ENCODE measurements at regions not wholly inside any gene's neighbourhood (a gene's known extent, or its start where the extent isn't known, plus 50 kb on each side); places are given as distances from the start of the nearest gene placed in this dataset.

- Mint-ChIP-seq H3K4me1 (ENCODE audit: unreplicated experiment) (no peaks in the 10 kb centered on the region), H3K27me3 (ENCODE audit: unreplicated experiment) (no peaks in the 10 kb centered on the region), H3K27ac (ENCODE audit: unreplicated experiment) (no peak overlapping the region), H3K4me3 (ENCODE audit: unreplicated experiment) (no peak overlapping the region), H3K9me3 (ENCODE audit: unreplicated experiment) (no peaks in the 10 kb centered on the region), H3K36me3 (ENCODE audit: low read depth, unreplicated experiment) (no peaks in the 10 kb centered on the region)
- TF ChIP-seq CTCF (IDR thresholded peaks at IDR 0.05; ENCODE audit: unreplicated experiment), result no peak
- no peak for DNase-seq (ENCODE audit: low spot score)
Observed at GRCh38 chr9:75653750-75654149, 236.7 kb upstream of the PCSK5 start.

- Mint-ChIP-seq H3K27me3 (ENCODE audit: unreplicated experiment) (no peaks in the 10 kb centered on the region), H3K4me1 (ENCODE audit: unreplicated experiment) (no peaks in the 10 kb centered on the region), H3K4me3 (ENCODE audit: unreplicated experiment) (no peak overlapping the region), H3K36me3 (ENCODE audit: low read depth, unreplicated experiment) (no peaks in the 10 kb centered on the region), H3K9me3 (ENCODE audit: unreplicated experiment) (no peaks in the 10 kb centered on the region), H3K27ac (ENCODE audit: unreplicated experiment) (no peak overlapping the region)
- no peak for TF ChIP-seq CTCF (IDR thresholded peaks at IDR 0.05; ENCODE audit: unreplicated experiment)
- DNase-seq (ENCODE audit: low spot score), result no peak
Observed at GRCh38 chr9:75657015-75657414, 233.5 kb upstream of the PCSK5 start.

GRCh38 chr9:75658301-75658905 lies 232.1 kb upstream of the PCSK5 start:
- DNase-seq (ENCODE audit: low spot score), result no peak
- H3K4me3 Mint-ChIP-seq (ENCODE audit: unreplicated experiment), result no peak overlapping the region
- no peaks in the 10 kb centered on the region for H3K27me3 Mint-ChIP-seq (ENCODE audit: unreplicated experiment)
- no peaks in the 10 kb centered on the region for H3K36me3 Mint-ChIP-seq (ENCODE audit: low read depth, unreplicated experiment)
- H3K27ac Mint-ChIP-seq (ENCODE audit: unreplicated experiment), result no peak overlapping the region
- H3K4me1 Mint-ChIP-seq (ENCODE audit: unreplicated experiment), result no peaks in the 10 kb centered on the region
- no peak for TF ChIP-seq CTCF (IDR thresholded peaks at IDR 0.05; ENCODE audit: unreplicated experiment)
- no peaks in the 10 kb centered on the region for H3K9me3 Mint-ChIP-seq (ENCODE audit: unreplicated experiment)

- no peak for DNase-seq (ENCODE audit: low spot score)
- no peaks in the 10 kb centered on the region for H3K9me3 Mint-ChIP-seq (ENCODE audit: unreplicated experiment)
- no peak overlapping the region for H3K27ac Mint-ChIP-seq (ENCODE audit: unreplicated experiment)
Observed at GRCh38 chr9:75664597-75664996, 225.9 kb upstream of the PCSK5 start.

More at GRCh38 chr9:75664597-75664996, 225.9 kb upstream of the PCSK5 start:
- Mint-ChIP-seq H3K27me3 (ENCODE audit: unreplicated experiment) (no peaks in the 10 kb centered on the region), H3K4me1 (ENCODE audit: unreplicated experiment) (no peaks in the 10 kb centered on the region), H3K4me3 (ENCODE audit: unreplicated experiment) (no peak overlapping the region), H3K36me3 (ENCODE audit: low read depth, unreplicated experiment) (no peaks in the 10 kb centered on the region)
- no peak for TF ChIP-seq CTCF (IDR thresholded peaks at IDR 0.05; ENCODE audit: unreplicated experiment)

Data from endothelial cell (in vitro differentiated cells).